IMR-90 (cell line): ENCODE measurements at regions not wholly inside any gene's neighbourhood (a gene's known extent, or its start where the extent isn't known, plus 50 kb on each side); places are given as distances from the start of the nearest gene placed in this dataset.

Source experiments
- ATAC-seq: fragments of 200-7000 bp; cut with Tn5 transposase; 2 replicates; pipeline ENCODE4 v1.9.1; 2020; ENCODE audit warnings: low read depth, mild to moderate bottlenecking, moderate library complexity
- BruUV-seq: library from RNA; stranded (reverse); fragments of 400-500 nt; replicated peaks from 2 replicates; lab custom pipeline; 2021; lab: Mats Ljungman, UMichigan
- CTCF ChIA-PET: fragments of 300-600 bp; formaldehyde crosslinking; extraction: SDS; loops from one replicate; lab custom pipeline; 2021; ENCODE audit warnings: antibody characterized with exemption; lab: Yijun Ruan, JAX
- POLR2A ChIA-PET: fragments of 300-600 bp; sonication (Branson Sonifier 250); formaldehyde crosslinking; loops from one replicate; lab custom pipeline; 2022; ENCODE audit warnings: antibody characterized with exemption; ENCODE audit not compliant: unreplicated experiment; lab: Charles Lee
- DNase-seq: peaks from one replicate; pipeline ENCODE4 v3.0.0; 2013
- H2AFZ ChIP-seq: replicated peaks from 2 replicates; pipeline ENCODE3; 2013; ENCODE audit warnings: low read length, mild to moderate bottlenecking; ENCODE audit not compliant: poor library complexity
- H2AK5ac ChIP-seq: 2 replicates; pipeline ENCODE4 v1.6.1; 2013; ENCODE audit warnings: low read depth, low read length, inconsistent platforms
- H2AK9ac ChIP-seq: replicated peaks from 2 replicates; pipeline ENCODE3; 2013; ENCODE audit warnings: mild to moderate bottlenecking, low read depth, low read length, moderate library complexity; ENCODE audit not compliant: poor library complexity
- H2BK120ac ChIP-seq: 2 replicates; pipeline ENCODE4 v1.6.1; 2013; ENCODE audit warnings: low read depth, low read length, inconsistent platforms
- H2BK15ac ChIP-seq: 3 replicates; pipeline ENCODE4 v1.6.1; 2013; ENCODE audit warnings: low read depth, low read length, inconsistent platforms
- H2BK20ac ChIP-seq: 2 replicates; pipeline ENCODE4 v1.6.1; 2013; ENCODE audit warnings: low read depth, mild to moderate bottlenecking, inconsistent platforms, low read length, moderate library complexity
- H2BK5ac ChIP-seq: 2 replicates; pipeline ENCODE4 v1.6.1; 2013; ENCODE audit warnings: mild to moderate bottlenecking, low read depth, low read length, inconsistent platforms; ENCODE audit not compliant: poor library complexity, severe bottlenecking
- H3K14ac ChIP-seq: replicated peaks from 2 replicates; pipeline ENCODE4 v1.6.1; 2013; ENCODE audit warnings: low read depth, low read length, inconsistent platforms
- H3K18ac ChIP-seq: 2 replicates; pipeline ENCODE4 v1.6.1; 2013; ENCODE audit warnings: low read depth, low read length, control low read depth
- H3K23ac ChIP-seq: 2 replicates; pipeline ENCODE4 v1.6.1; 2013; ENCODE audit warnings: low read depth, low read length, inconsistent platforms
- H3K27ac ChIP-seq: 2 replicates; pipeline ENCODE4 v1.5.1; 2013; ENCODE audit warnings: mild to moderate bottlenecking, control low read depth, low read length; ENCODE audit not compliant: insufficient read depth
- H3K27me3 ChIP-seq: 2 replicates; pipeline ENCODE4 v1.6.1; 2013; ENCODE audit warnings: low read length; ENCODE audit not compliant: control insufficient read depth, insufficient read depth
- H3K36me3 ChIP-seq: 2 replicates; pipeline ENCODE4 v1.6.1; 2013; ENCODE audit warnings: low read length, mixed read lengths; ENCODE audit not compliant: control insufficient read depth, insufficient read depth
- H3K4ac ChIP-seq: 2 replicates; pipeline ENCODE4 v1.6.1; 2013; ENCODE audit warnings: low read depth, low read length, inconsistent platforms
- H3K4me1 ChIP-seq: 2 replicates; pipeline ENCODE4 v1.6.1; 2013; ENCODE audit warnings: low read length, mixed read lengths; ENCODE audit not compliant: control insufficient read depth, insufficient read depth
- H3K4me2 ChIP-seq: 2 replicates; pipeline ENCODE4 v1.6.1; 2013; ENCODE audit warnings: low read depth, mild to moderate bottlenecking, control low read depth, low read length, moderate library complexity
- H3K4me3 ChIP-seq: 2 replicates; pipeline ENCODE4 v1.5.1; 2013; ENCODE audit warnings: low read depth, mild to moderate bottlenecking, control low read depth, low read length, moderate library complexity; ENCODE audit not compliant: insufficient read depth
- H3K56ac ChIP-seq: 2 replicates; pipeline ENCODE4 v1.6.1; 2013; ENCODE audit warnings: low read length, inconsistent platforms; ENCODE audit not compliant: insufficient read depth; ENCODE audit errors: extremely low read depth
- H3K79me1 ChIP-seq, 2 experiments: 2 replicates each; pipeline ENCODE4 v1.6.1; 2013; ENCODE audit warnings: low read length in 2 of 2, inconsistent platforms in 1 of 2, low read depth in 1 of 2
- H3K9ac ChIP-seq: 2 replicates; pipeline ENCODE4 v1.6.1; 2013; ENCODE audit warnings: low read depth, low read length, control low read depth
- H3K9me1 ChIP-seq: 2 replicates; pipeline ENCODE4 v1.6.1; 2013; ENCODE audit warnings: low read length, inconsistent platforms; ENCODE audit not compliant: insufficient read depth
- H3K9me3 ChIP-seq: 2 replicates; pipeline ENCODE4 v1.6.1; 2013; ENCODE audit warnings: low read length; ENCODE audit not compliant: control insufficient read depth, insufficient read depth
- H4K20me1 ChIP-seq: 2 replicates; pipeline ENCODE4 v1.6.1; 2013; ENCODE audit warnings: low read length, inconsistent platforms; ENCODE audit not compliant: insufficient read depth
- H4K5ac ChIP-seq: 2 replicates; pipeline ENCODE4 v1.6.1; 2013; ENCODE audit warnings: mild to moderate bottlenecking, low read depth, low read length, control low read depth
- H4K8ac ChIP-seq, 2 experiments: 2 replicates each; pipeline ENCODE4 v1.6.1; 2013; ENCODE audit warnings: low read depth in 2 of 2, low read length in 2 of 2, control low read depth in 1 of 2, inconsistent platforms in 1 of 2
- H4K91ac ChIP-seq: 2 replicates; pipeline ENCODE4 v1.6.1; 2013; ENCODE audit warnings: low read depth, low read length, inconsistent platforms; ENCODE audit not compliant: insufficient read depth
- BHLHE40 ChIP-seq: fragments of 150-350 bp; IDR thresholded peaks from 2 replicates; pipeline ENCODE4 v1.6.1; 2016; ENCODE audit warnings: mild to moderate bottlenecking, low read depth, low read length
- MXI1 ChIP-seq: IDR thresholded peaks from 2 replicates; pipeline ENCODE4 v1.6.1; 2012; ENCODE audit warnings: low read depth, mild to moderate bottlenecking, low read length, moderate library complexity, borderline replicate concordance
- NFE2L2 ChIP-seq: fragments of 150-350 bp; IDR thresholded peaks from 2 replicates; pipeline ENCODE4 v1.6.1; 2016; ENCODE audit warnings: low read depth, mild to moderate bottlenecking, low read length
- SMC3 ChIP-seq: fragments of 150-350 bp; IDR thresholded peaks from 2 replicates; pipeline ENCODE4 v1.6.1; 2016; ENCODE audit warnings: low read depth, mild to moderate bottlenecking, antibody characterized with exemption, low read length, moderate library complexity
- WGBS, 2 experiments: methylation state at CpG; one replicate each; pipeline versions ENCODE4 v1.1.5 to v1.1.7; 2013; ENCODE audit warnings: missing lambda C conversion rate in 2 of 2; ENCODE audit not compliant: insufficient read length in 1 of 2; ENCODE audit errors: extremely low coverage in 2 of 2; 5-methylcytosine and 5-hydroxymethylcytosine counted together
- dilution Hi-C: fragments of 300-500 bp; cut with HindIII; formaldehyde crosslinking; loops from one replicate; pipeline ENCODE4 v1.14.3; 2018; ENCODE audit warnings: low sequenced_read_pairs; ENCODE audit not compliant: unreplicated experiment
- in situ Hi-C: fragments of 300-500 bp; cut with MboI; formaldehyde crosslinking; loops from 3 replicates; pipeline ENCODE4 v1.14.3; 2019; ENCODE audit warnings: low sequenced_read_pairs, inconsistent platforms, mixed read lengths
- intact Hi-C: fragments of 100-400 bp; cut with micrococcal nuclease; formaldehyde crosslinking; loops from 2 replicates; pipeline ENCODE4 v1.10.0; 2022

- H3K14ac ChIP-seq: no peak overlapping the region
- H2BK5ac ChIP-seq: no peak overlapping the region
- H2AK5ac ChIP-seq: no peak overlapping the region
- no peak overlapping the region for H3K27ac ChIP-seq
- intact Hi-C loops (no loop called here), dilution Hi-C loops (no loop called here), in situ Hi-C loops (no loop called here)
- H3K27me3 ChIP-seq: no peaks in the 10 kb centered on the region
- peaks cover 11% of the 10 kb centered on the region for H3K4me1 ChIP-seq
- POLR2A ChIA-PET: no interaction called here
- H3K36me3 ChIP-seq: no peaks in the 10 kb centered on the region
- no peak for ATAC-seq
- H4K8ac ChIP-seq: no peak overlapping the region
- TF ChIP-seq BHLHE40 (no peak), SMC3 (no peak), NFE2L2 (no peak), MXI1 (no peak)
- peak overlapping the region; percentile 14; the same call in 1 of the 3 replicates for H2BK15ac ChIP-seq
- H3K4ac ChIP-seq: no peak overlapping the region
- no peaks in the 10 kb centered on the region for H3K9me3 ChIP-seq
- no peak overlapping the region for H3K23ac ChIP-seq
- H3K79me1 ChIP-seq: no peaks in the 10 kb centered on the region
- 76% methylated on average over 2 of the region's 5 CpGs; no CpG with 5 or more reads in 1 of the 2 experiments for whole genome bisulfite sequencing, 2 experiments
- peak overlapping the region; percentile 29; the same call in 1 of the 2 replicates for H3K18ac ChIP-seq
- H4K20me1 ChIP-seq: no peaks in the 10 kb centered on the region
- H2BK120ac ChIP-seq: no peak overlapping the region
- peaks cover 8% of the 10 kb centered on the region; the same call in 1 of the 2 replicates for H3K9me1 ChIP-seq
- no peak overlapping the region for H2AFZ ChIP-seq
- H2BK20ac ChIP-seq: no peak overlapping the region
- no peak overlapping the region for H3K9ac ChIP-seq
- no peak overlapping the region for H2AK9ac ChIP-seq
- no peak overlapping the region for H3K56ac ChIP-seq
- no peak overlapping the region; the same call in 1 of the 2 replicates for H4K91ac ChIP-seq
- no peak overlapping the region for H3K4me2 ChIP-seq
- BruUV-seq: no TSS peak
- CTCF ChIA-PET: no interaction called here
- H3K4me3 ChIP-seq: no peak overlapping the region
- H4K5ac ChIP-seq: no peak overlapping the region
- DNase-seq: no peak
Measured at GRCh38 chr18:73850782-73851181, 296.9 kb downstream of the FBXO15 start.
